ENCODE measurements at regions not wholly inside any gene's neighbourhood (a gene's known extent, or its start where the extent isn't known, plus 50 kb on each side); places are given as distances from the start of the nearest gene placed in this dataset.

DNA sequence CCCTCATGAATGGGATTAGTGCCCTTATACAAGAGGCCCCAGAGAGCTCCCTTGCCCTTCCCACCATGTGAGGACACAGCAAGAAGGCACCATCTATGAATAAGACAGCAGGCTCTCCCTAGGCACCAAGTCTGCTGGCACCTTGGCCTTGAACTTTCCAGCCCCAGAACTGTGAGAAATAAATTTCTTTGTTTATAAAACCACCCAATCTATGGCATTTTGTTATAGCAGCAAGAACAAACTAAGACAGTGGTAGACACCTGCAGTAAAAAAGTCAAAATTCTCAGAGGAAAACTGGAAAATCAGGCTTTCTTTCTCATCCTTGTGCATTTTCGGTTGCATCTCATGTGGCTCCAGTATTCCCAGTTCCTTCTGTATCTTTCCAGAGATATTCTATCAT is 90.3 kb downstream of the LSM3 start:
- TF ChIP-seq CSDC2 (CRISPR knock-in tag; IDR thresholded peaks at IDR 0.05) (no peak), ARNTL (CRISPR knock-in tag; IDR thresholded peaks at IDR 0.05; ENCODE audit: borderline replicate concordance, low read depth) (no peak), ZNF565 (CRISPR knock-in tag; conservative IDR thresholded peaks at IDR 0.05; ENCODE audit: low read depth) (no peak), OSR1 (CRISPR knock-in tag; IDR thresholded peaks at IDR 0.05) (no peak), ZFP3 (CRISPR knock-in tag; IDR thresholded peaks at IDR 0.05) (no peak), TOX (CRISPR knock-in tag; IDR thresholded peaks at IDR 0.05; ENCODE audit: borderline replicate concordance) (no peak), ESRRG (CRISPR knock-in tag; IDR thresholded peaks at IDR 0.05) (no peak), BACH2 (CRISPR knock-in tag; IDR thresholded peaks at IDR 0.05; ENCODE audit: borderline replicate concordance) (no peak)
- TF ChIP-seq, protein P1, sequence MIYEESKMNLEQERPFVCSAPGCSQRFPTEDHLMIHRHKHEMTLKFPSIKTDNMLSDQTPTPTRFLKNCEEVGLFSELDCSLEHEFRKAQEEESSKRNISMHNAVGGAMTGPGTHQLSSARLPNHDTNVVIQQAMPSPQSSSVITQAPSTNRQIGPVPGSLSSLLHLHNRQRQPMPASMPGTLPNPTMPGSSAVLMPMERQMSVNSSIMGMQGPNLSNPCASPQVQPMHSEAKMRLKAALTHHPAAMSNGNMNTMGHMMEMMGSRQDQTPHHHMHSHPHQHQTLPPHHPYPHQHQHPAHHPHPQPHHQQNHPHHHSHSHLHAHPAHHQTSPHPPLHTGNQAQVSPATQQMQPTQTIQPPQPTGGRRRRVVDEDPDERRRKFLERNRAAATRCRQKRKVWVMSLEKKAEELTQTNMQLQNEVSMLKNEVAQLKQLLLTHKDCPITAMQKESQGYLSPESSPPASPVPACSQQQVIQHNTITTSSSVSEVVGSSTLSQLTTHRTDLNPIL (CRISPR knock-in tag; IDR thresholded peaks at IDR 0.05; ENCODE audit: low read depth), result no peak

Data from SK-N-SH treated with all-trans-retinoic acid at 6 μM for 48 hours (cell line).